ENCODE measurements at regions not wholly inside any gene's neighbourhood (a gene's known extent, or its start where the extent isn't known, plus 50 kb on each side); places are given as distances from the start of the nearest gene placed in this dataset.

DNA sequence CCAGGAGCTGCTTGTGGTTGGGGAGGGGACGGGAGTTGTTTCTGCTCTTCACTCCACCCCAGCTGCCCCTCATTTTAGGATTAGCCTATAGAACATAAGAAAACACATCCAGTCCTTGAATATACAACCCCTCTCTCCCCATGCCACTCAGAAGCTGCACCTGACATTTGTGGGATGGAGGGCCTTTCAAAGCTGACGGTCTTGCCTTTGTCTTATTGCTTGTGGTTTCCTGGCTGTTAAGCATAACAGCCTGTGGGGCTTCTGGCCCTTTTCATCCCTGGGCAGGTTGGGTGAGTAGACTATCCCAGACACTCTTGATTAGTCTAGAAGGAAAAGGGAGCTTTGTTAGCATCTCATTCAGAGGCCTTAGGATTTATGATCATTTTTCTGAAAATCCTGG is 407.6 kb upstream of the BOD1L1 start:
- no peak for DNase-seq (ENCODE audit: low spot score)

- DNase-seq (ENCODE audit: low spot score): no peak
Measured at GRCh38 chr4:14043203-14043602, 415.7 kb upstream of the BOD1L1 start.

- no peak for DNase-seq (ENCODE audit: low spot score)
Measured at GRCh38 chr4:14046642-14047041, 419.1 kb upstream of the BOD1L1 start.

GRCh38 chr4:14047840-14048239 is 420.3 kb upstream of the BOD1L1 start:
- DNase-seq (ENCODE audit: low spot score): no peak

- DNase-seq (ENCODE audit: low spot score): no peak
Measured at GRCh38 chr4:14049946-14050345, 422.4 kb upstream of the BOD1L1 start.

DNA sequence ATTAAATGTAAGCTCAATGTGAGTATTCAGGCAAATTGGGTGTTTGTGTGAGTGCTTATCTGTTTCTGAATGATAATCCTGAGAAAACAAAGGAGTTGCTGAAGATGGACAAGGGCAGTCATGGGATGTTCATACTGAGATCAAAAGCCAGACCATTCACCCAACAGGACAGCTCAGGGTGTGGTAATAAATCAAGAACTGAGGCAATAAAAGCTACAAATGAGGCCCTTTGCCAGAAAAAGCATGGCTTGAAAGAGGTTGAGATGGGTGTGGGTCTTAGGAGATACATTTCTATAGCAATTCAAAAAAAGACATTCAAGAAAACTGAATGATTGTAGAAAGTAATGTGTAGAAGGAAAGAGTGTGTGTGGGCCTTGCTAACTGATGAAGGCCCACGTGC is 425.8 kb upstream of the BOD1L1 start:
- no peak for DNase-seq (ENCODE audit: low spot score)

GRCh38 chr4:14054391-14054790 is 426.9 kb upstream of the BOD1L1 start:
- no peak for DNase-seq (ENCODE audit: low spot score)

DNA sequence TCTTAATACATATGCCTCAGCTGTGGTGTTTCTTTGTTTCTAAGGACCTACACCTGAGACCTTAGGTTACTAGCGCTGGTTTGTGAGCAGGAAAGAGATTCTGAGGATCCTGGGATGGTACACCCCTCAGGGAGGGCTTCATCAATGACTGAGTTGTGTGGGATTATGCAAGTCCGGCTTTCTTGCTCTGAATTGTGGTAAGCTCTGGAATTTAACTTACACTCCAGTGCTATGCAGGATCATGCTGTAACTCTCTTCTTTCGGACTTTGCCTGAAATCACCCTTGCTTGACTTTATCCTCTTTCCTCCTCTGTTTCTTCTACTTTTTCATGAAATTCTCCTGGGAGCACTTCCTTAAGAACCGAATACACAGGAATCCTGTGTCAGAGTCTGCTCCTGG is 431.5 kb upstream of the BOD1L1 start:
- DNase-seq (ENCODE audit: low spot score): no peak

GRCh38 chr4:14064984-14065383 is 437.5 kb upstream of the BOD1L1 start:
- DNase-seq (ENCODE audit: low spot score): no peak

DNA sequence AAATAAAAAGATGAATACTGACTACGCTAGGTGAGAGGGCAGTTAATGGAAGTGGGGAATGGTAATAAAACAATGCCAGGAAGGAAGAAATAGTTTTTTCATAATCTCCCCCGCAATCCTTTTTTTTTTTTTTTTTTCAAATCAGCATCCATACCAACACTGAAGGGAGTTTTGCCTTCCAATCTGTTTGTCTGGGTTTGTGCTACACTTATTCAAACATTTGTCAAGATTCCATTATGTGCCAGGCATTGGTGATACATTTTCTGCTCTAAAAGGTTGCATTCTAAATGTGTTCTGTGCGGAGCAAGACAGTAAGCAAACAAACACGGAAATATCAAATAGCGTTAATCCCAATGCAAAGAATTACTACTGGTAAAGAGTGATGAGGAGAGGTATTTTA is 437.9 kb upstream of the BOD1L1 start:
- DNase-seq (ENCODE audit: low spot score): no peak

DNA sequence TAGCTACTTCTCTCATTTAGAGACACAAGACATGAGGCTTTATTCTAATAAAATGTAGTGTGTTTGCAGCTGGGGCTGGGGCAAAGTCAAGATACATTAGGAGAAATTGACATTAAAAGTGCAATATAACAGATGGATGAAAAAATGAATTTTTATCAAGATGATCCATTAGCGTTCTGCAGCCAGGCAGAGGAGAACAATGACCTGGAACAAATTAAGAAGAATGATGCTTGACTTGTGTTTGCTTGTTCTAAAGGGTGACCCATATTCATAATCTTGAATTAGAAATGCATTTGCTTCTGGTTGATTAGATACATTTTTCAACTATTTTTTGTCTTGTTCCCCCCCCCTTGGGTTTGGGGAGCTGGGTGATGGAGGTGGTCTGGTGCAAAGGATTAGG is 439.5 kb upstream of the BOD1L1 start:
- no peak for DNase-seq (ENCODE audit: low spot score)

DNA sequence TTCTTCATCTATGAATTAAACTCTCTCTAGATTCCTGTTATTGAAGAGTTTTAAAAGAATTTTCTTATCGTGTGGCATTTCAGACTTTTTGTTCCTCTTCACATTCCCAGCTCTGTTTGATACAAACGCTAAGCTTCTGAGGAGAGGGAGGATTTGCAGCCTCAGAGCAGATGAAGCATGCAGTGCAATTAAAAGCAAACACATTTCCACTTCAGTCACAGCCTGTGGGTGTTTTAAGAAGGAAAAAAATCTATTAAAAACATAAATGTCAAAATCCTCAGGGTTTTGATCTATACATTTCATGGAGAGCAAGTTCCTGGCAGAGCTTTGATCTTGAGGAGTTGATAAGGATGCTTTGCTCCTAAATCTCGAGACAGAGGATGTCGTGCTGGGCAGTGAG is 442.4 kb upstream of the BOD1L1 start:
- no peak for DNase-seq (ENCODE audit: low spot score)

DNA sequence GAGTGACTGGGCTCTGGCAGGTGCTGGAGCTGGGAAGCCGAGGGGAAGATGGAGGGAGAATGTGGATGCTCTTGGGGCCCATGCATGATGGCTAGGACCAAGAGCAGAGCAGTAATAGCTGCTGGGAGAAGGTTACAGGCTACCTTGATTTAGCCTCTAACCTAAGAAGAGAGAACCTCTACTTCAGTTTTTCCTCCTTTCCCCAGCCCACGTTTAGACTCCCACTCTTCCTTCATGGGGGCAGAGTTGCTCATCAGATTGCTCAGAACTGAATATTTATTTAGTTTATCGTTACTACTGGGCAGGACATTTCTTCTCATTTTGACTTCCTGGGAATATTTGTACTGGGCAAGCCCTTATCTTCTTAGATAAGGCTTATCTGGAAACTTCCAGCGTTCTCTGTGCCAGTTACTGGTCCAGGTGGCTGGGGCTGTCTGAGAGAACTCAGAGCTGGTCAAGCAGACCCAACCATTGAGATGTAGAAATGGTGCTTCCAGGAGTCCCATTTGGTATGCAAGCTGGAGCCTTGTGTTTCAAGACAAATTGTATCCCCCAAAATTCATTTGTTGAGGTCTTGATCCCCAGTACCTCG is 442.9 kb upstream of the BOD1L1 start:
- no peak for DNase-seq (ENCODE audit: low spot score)

- DNase-seq (ENCODE audit: low spot score): no peak
Measured at GRCh38 chr4:14072506-14072905, 445.0 kb upstream of the BOD1L1 start.

DNA sequence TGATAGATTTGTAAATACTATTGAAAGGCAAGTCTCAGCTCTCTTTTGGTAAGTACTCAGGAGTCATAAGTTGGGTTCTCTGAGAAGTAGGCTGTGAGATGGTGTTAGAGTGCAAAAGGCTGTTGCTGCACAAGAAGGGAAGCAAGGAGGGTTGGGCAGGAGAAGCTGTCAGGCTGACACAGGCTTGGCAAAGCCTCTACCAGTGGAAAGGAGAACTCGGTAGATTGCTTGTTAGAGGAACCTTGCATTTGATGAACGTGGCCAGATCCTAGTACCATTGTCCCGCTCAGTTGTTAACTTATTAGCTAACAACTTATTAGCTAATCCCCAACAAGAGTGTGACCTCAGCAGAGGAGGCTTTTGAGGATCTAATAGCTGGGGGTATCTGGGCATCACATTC is 449.3 kb upstream of the BOD1L1 start:
- no peak for DNase-seq (ENCODE audit: low spot score)

- DNase-seq (ENCODE audit: low spot score): no peak
Measured at GRCh38 chr4:14078326-14078725, 450.8 kb upstream of the BOD1L1 start.

DNA sequence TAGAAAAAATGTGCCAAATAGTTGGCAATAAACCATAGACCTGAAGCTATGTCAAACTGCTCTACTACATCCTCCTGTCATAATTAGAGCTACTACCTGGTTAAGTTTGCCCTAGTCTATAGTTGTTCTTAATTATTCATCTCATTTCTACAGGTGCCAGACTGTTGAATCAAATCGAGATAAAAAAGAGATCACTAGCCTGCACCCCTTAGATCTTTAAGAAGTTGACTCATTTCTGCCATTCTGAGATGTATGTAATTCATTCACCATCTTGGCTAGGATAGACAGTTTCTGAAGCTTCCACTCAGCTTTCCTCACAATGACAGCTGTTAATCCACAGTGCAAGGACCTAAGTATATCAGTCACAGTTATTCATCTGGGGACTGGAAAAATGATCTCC is 452.1 kb upstream of the BOD1L1 start:
- DNase-seq (ENCODE audit: low spot score): no peak

GRCh38 chr4:14083150-14083549 is 455.6 kb upstream of the BOD1L1 start:
- no peak for DNase-seq (ENCODE audit: low spot score)

GRCh38 chr4:14084598-14084997 is 457.1 kb upstream of the BOD1L1 start:
- no peak for DNase-seq (ENCODE audit: low spot score)

GRCh38 chr4:14087459-14087858 is 459.9 kb upstream of the BOD1L1 start:
- no peak for DNase-seq (ENCODE audit: low spot score)

DNA sequence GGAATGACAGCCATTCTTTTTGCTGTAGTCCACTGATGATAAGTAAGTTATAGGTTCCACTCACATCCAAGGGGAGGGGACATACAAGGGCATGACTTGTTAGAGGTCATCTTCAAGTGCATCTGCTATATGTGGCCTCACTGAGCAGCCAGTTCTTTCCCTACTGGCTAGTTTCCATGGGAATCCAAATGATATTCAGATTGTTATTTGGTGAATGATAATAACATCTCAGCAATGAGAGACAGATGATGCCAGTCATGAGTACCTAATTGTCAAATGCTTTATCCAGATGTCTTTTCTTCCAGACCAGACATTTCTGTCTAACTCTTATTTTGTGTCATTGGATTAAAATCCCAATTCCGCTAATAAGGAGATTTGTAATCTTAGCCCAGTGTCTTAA is 460.4 kb upstream of the BOD1L1 start:
- DNase-seq (ENCODE audit: low spot score): no peak

DNA sequence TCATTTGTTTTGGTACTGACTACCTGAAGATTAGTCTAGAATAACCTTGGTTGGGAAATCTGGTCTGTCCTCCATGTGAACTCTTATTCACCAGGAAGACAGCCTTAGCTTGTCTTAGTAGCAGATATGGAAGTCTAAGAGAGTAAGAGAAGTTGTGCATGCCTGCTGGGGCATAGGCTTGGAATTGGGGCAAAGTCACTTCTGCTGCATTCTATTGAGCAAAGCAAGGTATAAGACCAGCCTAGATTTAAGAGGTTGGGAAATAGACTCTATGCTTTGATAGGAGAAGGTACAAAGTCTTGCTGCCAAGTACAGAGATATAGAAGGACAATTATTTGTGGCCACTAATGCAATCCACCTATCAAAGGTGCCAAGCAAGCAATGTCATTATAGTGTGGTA is 464.0 kb upstream of the BOD1L1 start:
- no peak for DNase-seq (ENCODE audit: low spot score)

- no peak for DNase-seq (ENCODE audit: low spot score)
Measured at GRCh38 chr4:14091966-14092365, 464.4 kb upstream of the BOD1L1 start.

DNA sequence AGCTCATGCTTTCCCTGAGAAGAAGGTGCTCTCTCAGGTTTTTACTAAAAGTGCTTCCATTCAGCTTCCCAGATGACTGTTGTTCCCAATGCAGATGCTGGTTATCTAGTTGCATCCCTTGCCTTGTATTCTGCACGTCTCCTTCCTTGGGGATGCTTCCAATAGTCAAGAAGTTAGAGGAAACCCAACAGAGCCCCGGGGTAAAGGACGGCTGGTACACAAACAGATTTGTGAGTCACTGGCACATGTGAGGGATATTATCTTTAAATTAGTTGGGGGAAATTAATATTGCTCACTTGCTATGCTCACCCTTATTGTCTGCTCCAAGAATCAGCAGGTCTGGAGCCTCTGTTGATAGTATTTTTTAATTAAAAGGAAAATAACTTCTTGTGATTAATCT is 465.2 kb upstream of the BOD1L1 start:
- DNase-seq (ENCODE audit: low spot score): no peak

- no peak for DNase-seq (ENCODE audit: low spot score)
Measured at GRCh38 chr4:14095831-14096230, 468.3 kb upstream of the BOD1L1 start.
